WTC11 (cell line): ENCODE measurements at regions not wholly inside any gene's neighbourhood (a gene's known extent, or its start where the extent isn't known, plus 50 kb on each side); places are given as distances from the start of the nearest gene placed in this dataset.
"Not testable (repeated sequence)": the region's sequence is repeated elsewhere in the genome, so short reads cannot be mapped to it uniquely, and the experiment has no call there.

Experiments
- GABPB1 ChIP-seq: sonication (generic); formaldehyde crosslinking; IDR thresholded peaks from 2 replicates; pipeline ENCODE4 v1.8.1; 2023; ENCODE audit warnings: mild to moderate bottlenecking, missing genetic modification reagents
- ZNF416 ChIP-seq: fragments of 250-450 bp; sonication (Bioruptor Pico); IDR thresholded peaks from 2 replicates; pipeline ENCODE4 v1.9.0; 2021; ENCODE audit warnings: mild to moderate bottlenecking, inconsistent platforms
- TF ChIP-seq, protein P1 (sequence below): sonication (generic); formaldehyde crosslinking; conservative IDR thresholded peaks from 2 replicates; pipeline ENCODE4 v1.8.1; 2023; ENCODE audit warnings: mild to moderate bottlenecking, low read depth, missing genetic modification reagents, moderate library complexity
- TF ChIP-seq, protein P2 (sequence below): sonication (generic); formaldehyde crosslinking; IDR thresholded peaks from 2 replicates; pipeline ENCODE4 v1.8.1; 2022; ENCODE audit warnings: low read depth, mild to moderate bottlenecking, moderate library complexity, missing genetic modification reagents, borderline replicate concordance
- TF ChIP-seq, protein P3 (sequence below): fragments of 200-600 bp; IDR thresholded peaks from 2 replicates; pipeline ENCODE4 v1.8.0; 2022; ENCODE audit warnings: antibody characterized with exemption
- TF ChIP-seq, protein P4 (sequence below): sonication (generic); formaldehyde crosslinking; IDR thresholded peaks from 2 replicates; pipeline ENCODE4 v1.8.1; 2023; ENCODE audit warnings: mild to moderate bottlenecking, missing genetic modification reagents, moderate library complexity
- TF ChIP-seq, protein P5 (sequence below): sonication (generic); formaldehyde crosslinking; IDR thresholded peaks from 2 replicates; pipeline ENCODE4 v1.8.1; 2022; ENCODE audit warnings: mild to moderate bottlenecking, moderate library complexity, missing genetic modification reagents

DNA sequence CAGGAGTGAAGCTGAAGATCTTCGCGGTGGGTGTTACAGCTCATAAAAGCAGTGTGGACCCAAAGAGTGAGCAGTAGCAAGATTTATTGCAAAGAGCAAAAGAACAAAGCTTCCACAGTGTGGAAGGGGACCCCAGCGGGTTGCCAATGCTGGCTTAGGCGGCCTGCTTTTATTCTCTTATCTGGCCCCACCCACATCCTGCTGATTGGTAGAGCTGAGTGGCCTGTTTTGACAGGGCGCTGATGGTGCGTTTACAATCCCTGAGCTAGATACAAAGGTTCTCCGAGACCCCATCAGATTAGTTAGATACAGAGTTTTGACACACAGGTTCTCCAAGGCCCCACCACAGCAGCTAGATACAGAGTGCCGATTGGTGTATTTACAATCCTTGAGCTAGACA lies 875.0 kb downstream of the LRFN5 start:
- TF ChIP-seq, protein P1, sequence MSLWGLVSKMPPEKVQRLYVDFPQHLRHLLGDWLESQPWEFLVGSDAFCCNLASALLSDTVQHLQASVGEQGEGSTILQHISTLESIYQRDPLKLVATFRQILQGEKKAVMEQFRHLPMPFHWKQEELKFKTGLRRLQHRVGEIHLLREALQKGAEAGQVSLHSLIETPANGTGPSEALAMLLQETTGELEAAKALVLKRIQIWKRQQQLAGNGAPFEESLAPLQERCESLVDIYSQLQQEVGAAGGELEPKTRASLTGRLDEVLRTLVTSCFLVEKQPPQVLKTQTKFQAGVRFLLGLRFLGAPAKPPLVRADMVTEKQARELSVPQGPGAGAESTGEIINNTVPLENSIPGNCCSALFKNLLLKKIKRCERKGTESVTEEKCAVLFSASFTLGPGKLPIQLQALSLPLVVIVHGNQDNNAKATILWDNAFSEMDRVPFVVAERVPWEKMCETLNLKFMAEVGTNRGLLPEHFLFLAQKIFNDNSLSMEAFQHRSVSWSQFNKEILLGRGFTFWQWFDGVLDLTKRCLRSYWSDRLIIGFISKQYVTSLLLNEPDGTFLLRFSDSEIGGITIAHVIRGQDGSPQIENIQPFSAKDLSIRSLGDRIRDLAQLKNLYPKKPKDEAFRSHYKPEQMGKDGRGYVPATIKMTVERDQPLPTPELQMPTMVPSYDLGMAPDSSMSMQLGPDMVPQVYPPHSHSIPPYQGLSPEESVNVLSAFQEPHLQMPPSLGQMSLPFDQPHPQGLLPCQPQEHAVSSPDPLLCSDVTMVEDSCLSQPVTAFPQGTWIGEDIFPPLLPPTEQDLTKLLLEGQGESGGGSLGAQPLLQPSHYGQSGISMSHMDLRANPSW (CRISPR knock-in tag): not testable (repeated sequence)
- TF ChIP-seq, protein P2, sequence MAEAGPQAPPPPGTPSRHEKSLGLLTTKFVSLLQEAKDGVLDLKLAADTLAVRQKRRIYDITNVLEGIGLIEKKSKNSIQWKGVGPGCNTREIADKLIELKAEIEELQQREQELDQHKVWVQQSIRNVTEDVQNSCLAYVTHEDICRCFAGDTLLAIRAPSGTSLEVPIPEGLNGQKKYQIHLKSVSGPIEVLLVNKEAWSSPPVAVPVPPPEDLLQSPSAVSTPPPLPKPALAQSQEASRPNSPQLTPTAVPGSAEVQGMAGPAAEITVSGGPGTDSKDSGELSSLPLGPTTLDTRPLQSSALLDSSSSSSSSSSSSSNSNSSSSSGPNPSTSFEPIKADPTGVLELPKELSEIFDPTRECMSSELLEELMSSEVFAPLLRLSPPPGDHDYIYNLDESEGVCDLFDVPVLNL (CRISPR knock-in tag): not testable (repeated sequence)
- TF ChIP-seq, protein P3, sequence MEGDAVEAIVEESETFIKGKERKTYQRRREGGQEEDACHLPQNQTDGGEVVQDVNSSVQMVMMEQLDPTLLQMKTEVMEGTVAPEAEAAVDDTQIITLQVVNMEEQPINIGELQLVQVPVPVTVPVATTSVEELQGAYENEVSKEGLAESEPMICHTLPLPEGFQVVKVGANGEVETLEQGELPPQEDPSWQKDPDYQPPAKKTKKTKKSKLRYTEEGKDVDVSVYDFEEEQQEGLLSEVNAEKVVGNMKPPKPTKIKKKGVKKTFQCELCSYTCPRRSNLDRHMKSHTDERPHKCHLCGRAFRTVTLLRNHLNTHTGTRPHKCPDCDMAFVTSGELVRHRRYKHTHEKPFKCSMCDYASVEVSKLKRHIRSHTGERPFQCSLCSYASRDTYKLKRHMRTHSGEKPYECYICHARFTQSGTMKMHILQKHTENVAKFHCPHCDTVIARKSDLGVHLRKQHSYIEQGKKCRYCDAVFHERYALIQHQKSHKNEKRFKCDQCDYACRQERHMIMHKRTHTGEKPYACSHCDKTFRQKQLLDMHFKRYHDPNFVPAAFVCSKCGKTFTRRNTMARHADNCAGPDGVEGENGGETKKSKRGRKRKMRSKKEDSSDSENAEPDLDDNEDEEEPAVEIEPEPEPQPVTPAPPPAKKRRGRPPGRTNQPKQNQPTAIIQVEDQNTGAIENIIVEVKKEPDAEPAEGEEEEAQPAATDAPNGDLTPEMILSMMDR: not testable (repeated sequence)
- TF ChIP-seq, protein P4, sequence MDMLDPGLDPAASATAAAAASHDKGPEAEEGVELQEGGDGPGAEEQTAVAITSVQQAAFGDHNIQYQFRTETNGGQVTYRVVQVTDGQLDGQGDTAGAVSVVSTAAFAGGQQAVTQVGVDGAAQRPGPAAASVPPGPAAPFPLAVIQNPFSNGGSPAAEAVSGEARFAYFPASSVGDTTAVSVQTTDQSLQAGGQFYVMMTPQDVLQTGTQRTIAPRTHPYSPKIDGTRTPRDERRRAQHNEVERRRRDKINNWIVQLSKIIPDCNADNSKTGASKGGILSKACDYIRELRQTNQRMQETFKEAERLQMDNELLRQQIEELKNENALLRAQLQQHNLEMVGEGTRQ (CRISPR knock-in tag): not testable (repeated sequence)
- TF ChIP-seq, protein P5, sequence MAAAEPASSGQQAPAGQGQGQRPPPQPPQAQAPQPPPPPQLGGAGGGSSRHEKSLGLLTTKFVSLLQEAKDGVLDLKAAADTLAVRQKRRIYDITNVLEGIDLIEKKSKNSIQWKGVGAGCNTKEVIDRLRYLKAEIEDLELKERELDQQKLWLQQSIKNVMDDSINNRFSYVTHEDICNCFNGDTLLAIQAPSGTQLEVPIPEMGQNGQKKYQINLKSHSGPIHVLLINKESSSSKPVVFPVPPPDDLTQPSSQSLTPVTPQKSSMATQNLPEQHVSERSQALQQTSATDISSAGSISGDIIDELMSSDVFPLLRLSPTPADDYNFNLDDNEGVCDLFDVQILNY (CRISPR knock-in tag): not testable (repeated sequence)
- TF ChIP-seq GABPB1, ZNF416 (CRISPR knock-in tag): not testable (repeated sequence)
